ENCODE measurements at regions not wholly inside any gene's neighbourhood (a gene's known extent, or its start where the extent isn't known, plus 50 kb on each side); places are given as distances from the start of the nearest gene placed in this dataset.

GRCh38 chr5:118548761-118549720 is 439.3 kb downstream of the DTWD2 start:
- Histone ChIP-seq H3K27me3 (ENCODE audit: insufficient read depth, insufficient read length) (no peaks in the 10 kb centered on the region), H3K36me3 (ENCODE audit: insufficient read depth, insufficient read length, low read length) (no peaks in the 10 kb centered on the region), H3K4me1 (ENCODE audit: insufficient read depth, insufficient read length) (no peaks in the 10 kb centered on the region), H3K9me3 (ENCODE audit: insufficient read depth, low read length) (no peaks in the 10 kb centered on the region), H3K9ac (ENCODE audit: insufficient read length, low read depth) (no peak overlapping the region), H3K4me3 (ENCODE audit: insufficient read length, low read depth) (no peak overlapping the region)
- no peak for DNase-seq (ENCODE audit: low read depth, low spot score)
- TF ChIP-seq YY1 (IDR thresholded peaks at IDR 0.05; ENCODE audit: insufficient read depth, insufficient read length) (no peak), ZNF274 (IDR thresholded peaks at IDR 0.05; ENCODE audit: low read depth, low read length) (no peak), SUZ12 (IDR thresholded peaks at IDR 0.05; ENCODE audit: extremely low read depth, insufficient read depth, insufficient read length) (no peak)

DNA sequence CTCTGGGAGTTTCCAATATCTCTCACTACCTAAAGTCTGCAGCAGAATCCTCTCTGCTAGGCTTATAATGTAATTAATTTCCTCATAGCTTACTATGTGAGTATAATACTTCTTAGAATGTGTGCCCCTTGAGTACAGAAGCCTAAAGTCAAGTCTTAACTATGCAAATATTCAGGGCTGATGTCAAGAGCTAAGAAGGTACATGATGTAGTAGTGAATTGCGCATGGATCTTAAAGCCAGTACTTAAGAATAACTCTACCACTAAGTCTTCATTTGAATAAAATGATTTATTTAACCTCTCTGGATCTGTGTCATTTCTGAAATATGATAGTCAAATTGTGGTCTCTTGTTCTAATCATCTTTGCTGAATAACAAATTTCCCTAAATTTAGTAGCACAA is 442.9 kb downstream of the DTWD2 start:
- Histone ChIP-seq H3K4me1 (ENCODE audit: insufficient read depth, insufficient read length) (no peaks in the 10 kb centered on the region), H3K9ac (ENCODE audit: insufficient read length, low read depth) (no peak overlapping the region), H3K9me3 (ENCODE audit: insufficient read depth, low read length) (peaks cover 16% of the 10 kb centered on the region), H3K4me3 (ENCODE audit: insufficient read length, low read depth) (no peak overlapping the region), H3K36me3 (ENCODE audit: insufficient read depth, insufficient read length, low read length) (no peaks in the 10 kb centered on the region), H3K27me3 (ENCODE audit: insufficient read depth, insufficient read length) (no peaks in the 10 kb centered on the region)
- no peak for DNase-seq (ENCODE audit: low read depth, low spot score)
- TF ChIP-seq YY1 (IDR thresholded peaks at IDR 0.05; ENCODE audit: insufficient read depth, insufficient read length): no peak
- TF ChIP-seq ZNF274 (IDR thresholded peaks at IDR 0.05; ENCODE audit: low read depth, low read length): no peak
- TF ChIP-seq SUZ12 (IDR thresholded peaks at IDR 0.05; ENCODE audit: extremely low read depth, insufficient read depth, insufficient read length): no peak

- no peak for DNase-seq (ENCODE audit: low read depth, low spot score)
- Histone ChIP-seq H3K9me3 (ENCODE audit: insufficient read depth, low read length) (peaks cover 21% of the 10 kb centered on the region), H3K4me1 (ENCODE audit: insufficient read depth, insufficient read length) (no peaks in the 10 kb centered on the region), H3K9ac (ENCODE audit: insufficient read length, low read depth) (no peak overlapping the region), H3K27me3 (ENCODE audit: insufficient read depth, insufficient read length) (no peaks in the 10 kb centered on the region), H3K36me3 (ENCODE audit: insufficient read depth, insufficient read length, low read length) (no peaks in the 10 kb centered on the region), H3K4me3 (ENCODE audit: insufficient read length, low read depth) (no peak overlapping the region)
- no peak for TF ChIP-seq YY1 (IDR thresholded peaks at IDR 0.05; ENCODE audit: insufficient read depth, insufficient read length)
- no peak for TF ChIP-seq ZNF274 (IDR thresholded peaks at IDR 0.05; ENCODE audit: low read depth, low read length)
These were observed 443.4 kb downstream of the DTWD2 start for GRCh38 chr5:118544887-118545449.

GRCh38 chr5:118533923-118534322 is 454.4 kb downstream of the DTWD2 start:
- no peak overlapping the region for H3K9ac ChIP-seq (ENCODE audit: insufficient read length, low read depth)
- H3K4me3 ChIP-seq (ENCODE audit: insufficient read length, low read depth): no peak overlapping the region
- H3K36me3 ChIP-seq (ENCODE audit: insufficient read depth, insufficient read length, low read length): no peaks in the 10 kb centered on the region
- H3K9me3 ChIP-seq (ENCODE audit: insufficient read depth, low read length): no peaks in the 10 kb centered on the region
- no peaks in the 10 kb centered on the region for H3K4me1 ChIP-seq (ENCODE audit: insufficient read depth, insufficient read length)
- TF ChIP-seq ZNF274 (IDR thresholded peaks at IDR 0.05; ENCODE audit: low read depth, low read length) (no peak), SUZ12 (IDR thresholded peaks at IDR 0.05; ENCODE audit: extremely low read depth, insufficient read depth, insufficient read length) (no peak), YY1 (IDR thresholded peaks at IDR 0.05; ENCODE audit: insufficient read depth, insufficient read length) (no peak)
- DNase-seq (ENCODE audit: low read depth, low spot score): no peak
- H3K27me3 ChIP-seq (ENCODE audit: insufficient read depth, insufficient read length): no peaks in the 10 kb centered on the region

DNA sequence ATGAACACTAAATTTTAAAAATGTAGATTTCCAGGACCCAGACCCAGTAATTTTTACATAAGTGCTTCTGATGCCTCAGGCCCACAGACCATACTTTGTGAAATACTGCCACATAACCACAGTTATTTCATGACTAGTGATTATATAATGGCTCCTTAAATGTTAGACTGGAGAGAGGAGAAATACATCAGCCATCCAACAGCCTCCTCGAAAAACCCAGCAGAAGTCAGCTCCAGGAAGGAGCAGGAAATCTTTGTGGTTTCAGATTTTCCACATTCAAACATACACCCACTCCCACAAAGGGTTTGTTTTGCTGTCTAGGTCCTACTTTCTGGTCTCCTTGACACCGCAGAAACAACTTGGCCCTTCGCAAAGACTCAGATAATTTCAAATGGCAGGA is 455.2 kb downstream of the DTWD2 start:
- DNase-seq (ENCODE audit: low read depth, low spot score): no peak
- Histone ChIP-seq H3K4me1 (ENCODE audit: insufficient read depth, insufficient read length) (no peaks in the 10 kb centered on the region), H3K36me3 (ENCODE audit: insufficient read depth, insufficient read length, low read length) (no peaks in the 10 kb centered on the region), H3K27me3 (ENCODE audit: insufficient read depth, insufficient read length) (no peaks in the 10 kb centered on the region), H3K4me3 (ENCODE audit: insufficient read length, low read depth) (no peak overlapping the region), H3K9me3 (ENCODE audit: insufficient read depth, low read length) (no peaks in the 10 kb centered on the region), H3K9ac (ENCODE audit: insufficient read length, low read depth) (no peak overlapping the region)
- no peak for TF ChIP-seq ZNF274 (IDR thresholded peaks at IDR 0.05; ENCODE audit: low read depth, low read length)
- no peak for TF ChIP-seq SUZ12 (IDR thresholded peaks at IDR 0.05; ENCODE audit: extremely low read depth, insufficient read depth, insufficient read length)
- no peak for TF ChIP-seq YY1 (IDR thresholded peaks at IDR 0.05; ENCODE audit: insufficient read depth, insufficient read length)

- no peaks in the 10 kb centered on the region for H3K27me3 ChIP-seq (ENCODE audit: insufficient read depth, insufficient read length)
- no peak for DNase-seq (ENCODE audit: low read depth, low spot score)
- H3K4me1 ChIP-seq (ENCODE audit: insufficient read depth, insufficient read length): no peaks in the 10 kb centered on the region
- H3K36me3 ChIP-seq (ENCODE audit: insufficient read depth, insufficient read length, low read length): no peaks in the 10 kb centered on the region
- H3K4me3 ChIP-seq (ENCODE audit: insufficient read length, low read depth): no peak overlapping the region
- no peaks in the 10 kb centered on the region for H3K9me3 ChIP-seq (ENCODE audit: insufficient read depth, low read length)
- H3K9ac ChIP-seq (ENCODE audit: insufficient read length, low read depth): no peak overlapping the region
- TF ChIP-seq YY1 (IDR thresholded peaks at IDR 0.05; ENCODE audit: insufficient read depth, insufficient read length) (no peak), SUZ12 (IDR thresholded peaks at IDR 0.05; ENCODE audit: extremely low read depth, insufficient read depth, insufficient read length) (no peak), ZNF274 (IDR thresholded peaks at IDR 0.05; ENCODE audit: low read depth, low read length) (no peak)
These were observed 457.1 kb downstream of the DTWD2 start for GRCh38 chr5:118531276-118531675.

DNA sequence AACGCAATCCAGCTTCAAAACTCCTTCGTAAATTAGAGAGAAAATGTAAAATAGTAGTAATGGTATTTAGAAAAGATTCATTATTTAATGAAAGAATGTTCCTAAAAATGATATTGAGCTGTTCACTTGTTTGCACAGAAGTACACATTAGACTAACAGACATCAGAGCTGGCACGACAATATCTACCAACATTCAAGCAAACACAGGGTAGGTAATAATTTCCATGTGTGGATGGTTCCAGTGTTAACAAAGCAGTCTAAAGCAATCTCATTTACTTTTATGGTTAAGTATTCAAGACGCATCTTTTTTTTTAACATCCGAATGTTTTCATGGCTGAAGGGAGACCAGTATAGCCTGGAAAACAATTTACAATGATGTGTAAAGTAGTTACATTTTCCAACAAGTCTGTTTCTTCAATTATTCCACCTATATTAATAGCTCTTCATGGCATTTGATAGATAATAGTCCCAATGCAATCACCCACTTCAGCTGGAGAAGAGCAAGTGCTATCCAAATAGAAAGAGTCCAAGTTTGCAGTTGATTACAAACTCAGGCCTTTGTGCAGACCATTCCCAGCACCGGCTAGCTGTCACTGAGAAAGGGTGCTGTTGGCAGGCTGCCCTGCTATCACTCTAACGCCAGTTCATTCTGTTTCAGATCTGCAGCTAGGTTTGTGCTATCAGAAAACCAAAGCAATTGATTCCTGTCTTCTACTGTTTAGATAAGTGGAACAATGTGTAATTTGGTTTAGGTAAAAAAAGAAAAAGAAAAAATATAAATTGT is 458.8 kb downstream of the DTWD2 start:
- H3K9me3 ChIP-seq (ENCODE audit: insufficient read depth, low read length): no peaks in the 10 kb centered on the region
- no peaks in the 10 kb centered on the region for H3K36me3 ChIP-seq (ENCODE audit: insufficient read depth, insufficient read length, low read length)
- no peaks in the 10 kb centered on the region for H3K27me3 ChIP-seq (ENCODE audit: insufficient read depth, insufficient read length)
- no peaks in the 10 kb centered on the region for H3K4me1 ChIP-seq (ENCODE audit: insufficient read depth, insufficient read length)
- DNase-seq (ENCODE audit: low read depth, low spot score): no peak
- no peak overlapping the region for H3K9ac ChIP-seq (ENCODE audit: insufficient read length, low read depth)
- no peak overlapping the region for H3K4me3 ChIP-seq (ENCODE audit: insufficient read length, low read depth)
- no peak for TF ChIP-seq SUZ12 (IDR thresholded peaks at IDR 0.05; ENCODE audit: extremely low read depth, insufficient read depth, insufficient read length)
- no peak for TF ChIP-seq YY1 (IDR thresholded peaks at IDR 0.05; ENCODE audit: insufficient read depth, insufficient read length)
- no peak for TF ChIP-seq ZNF274 (IDR thresholded peaks at IDR 0.05; ENCODE audit: low read depth, low read length)

Measured in NT2/D1 (cell line).